ENCODE measurements at regions not wholly inside any gene's neighbourhood (a gene's known extent, or its start where the extent isn't known, plus 50 kb on each side); places are given as distances from the start of the nearest gene placed in this dataset.
"Not testable (repeated sequence)": the region's sequence is repeated elsewhere in the genome, so short reads cannot be mapped to it uniquely, and the experiment has no call there.

GRCh38 chr4:119394826-119395225, 72.9 kb upstream of the FABP2 start:
- no peak for DNase-seq
- no peak overlapping the region for H3K4me3 ChIP-seq (ENCODE audit: low read length in 3 of 3)
- no peak overlapping the region for H3K9ac ChIP-seq (ENCODE audit: low read length in 3 of 3)
- H3K9me3 ChIP-seq (ENCODE audit: control insufficient read depth in 2 of 3, insufficient read depth in 1 of 3, low read length in 3 of 3): no peaks in the 10 kb centered on the region
- intact Hi-C loops (cut with DNase I): no loop called here
- H3K36me3 ChIP-seq (ENCODE audit: control insufficient read depth in 2 of 3, insufficient read depth in 3 of 3, low read length in 3 of 3): no peaks in the 10 kb centered on the region
- TF ChIP-seq, protein P1, sequence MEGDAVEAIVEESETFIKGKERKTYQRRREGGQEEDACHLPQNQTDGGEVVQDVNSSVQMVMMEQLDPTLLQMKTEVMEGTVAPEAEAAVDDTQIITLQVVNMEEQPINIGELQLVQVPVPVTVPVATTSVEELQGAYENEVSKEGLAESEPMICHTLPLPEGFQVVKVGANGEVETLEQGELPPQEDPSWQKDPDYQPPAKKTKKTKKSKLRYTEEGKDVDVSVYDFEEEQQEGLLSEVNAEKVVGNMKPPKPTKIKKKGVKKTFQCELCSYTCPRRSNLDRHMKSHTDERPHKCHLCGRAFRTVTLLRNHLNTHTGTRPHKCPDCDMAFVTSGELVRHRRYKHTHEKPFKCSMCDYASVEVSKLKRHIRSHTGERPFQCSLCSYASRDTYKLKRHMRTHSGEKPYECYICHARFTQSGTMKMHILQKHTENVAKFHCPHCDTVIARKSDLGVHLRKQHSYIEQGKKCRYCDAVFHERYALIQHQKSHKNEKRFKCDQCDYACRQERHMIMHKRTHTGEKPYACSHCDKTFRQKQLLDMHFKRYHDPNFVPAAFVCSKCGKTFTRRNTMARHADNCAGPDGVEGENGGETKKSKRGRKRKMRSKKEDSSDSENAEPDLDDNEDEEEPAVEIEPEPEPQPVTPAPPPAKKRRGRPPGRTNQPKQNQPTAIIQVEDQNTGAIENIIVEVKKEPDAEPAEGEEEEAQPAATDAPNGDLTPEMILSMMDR (IDR thresholded peaks at IDR 0.05; ENCODE audit: borderline replicate concordance, extremely low read depth, insufficient read depth): no peak
- FAIRE-seq: no peak
- H3K27ac ChIP-seq (ENCODE audit: low read depth in 2 of 2, low read length in 2 of 2): no peak overlapping the region
- no peaks in the 10 kb centered on the region for H3K27me3 ChIP-seq (ENCODE audit: control insufficient read depth, insufficient read depth, low read length)
- no peaks in the 10 kb centered on the region for H3K4me1 ChIP-seq (ENCODE audit: control insufficient read depth in 2 of 3, insufficient read depth in 2 of 3, low read depth in 1 of 3, low read length in 3 of 3)

DNA sequence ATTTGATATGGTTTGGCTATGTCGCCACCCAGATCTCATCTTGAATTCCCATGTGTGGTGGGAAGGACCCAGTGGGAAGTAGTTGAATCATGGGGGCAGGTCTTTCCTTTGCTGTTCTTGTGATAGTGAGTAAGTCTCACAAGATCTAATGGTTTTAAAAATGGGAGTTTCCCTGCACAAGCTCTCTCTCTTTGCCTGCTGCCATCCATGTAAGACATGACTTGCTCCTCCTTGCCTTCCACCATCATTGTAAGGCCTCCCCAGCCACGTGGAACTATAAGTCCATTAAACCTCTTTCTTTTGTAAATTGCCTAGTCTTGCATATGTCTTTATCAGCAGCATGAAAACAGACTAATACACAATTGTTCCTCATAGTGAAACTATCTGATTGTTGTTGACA, 66.9 kb upstream of the FABP2 start:
- H3K27ac ChIP-seq (ENCODE audit: low read depth in 2 of 2, low read length in 2 of 2); H3K4me1 ChIP-seq (ENCODE audit: control insufficient read depth in 2 of 3, insufficient read depth in 2 of 3, low read depth in 1 of 3, low read length in 3 of 3); H3K9me3 ChIP-seq (ENCODE audit: control insufficient read depth in 2 of 3, insufficient read depth in 1 of 3, low read length in 3 of 3); FAIRE-seq; H3K4me3 ChIP-seq (ENCODE audit: low read length in 3 of 3); intact Hi-C loops (cut with DNase I); H3K36me3 ChIP-seq (ENCODE audit: control insufficient read depth in 2 of 3, insufficient read depth in 3 of 3, low read length in 3 of 3); DNase-seq; H3K27me3 ChIP-seq (ENCODE audit: control insufficient read depth, insufficient read depth, low read length); H3K9ac ChIP-seq (ENCODE audit: low read length in 3 of 3): not testable (repeated sequence)

- H3K4me3 ChIP-seq (ENCODE audit: low read length in 3 of 3); H3K27ac ChIP-seq (ENCODE audit: low read depth in 2 of 2, low read length in 2 of 2); H3K9me3 ChIP-seq (ENCODE audit: control insufficient read depth in 2 of 3, insufficient read depth in 1 of 3, low read length in 3 of 3); FAIRE-seq; H3K4me1 ChIP-seq (ENCODE audit: control insufficient read depth in 2 of 3, insufficient read depth in 2 of 3, low read depth in 1 of 3, low read length in 3 of 3); H3K36me3 ChIP-seq (ENCODE audit: control insufficient read depth in 2 of 3, insufficient read depth in 3 of 3, low read length in 3 of 3); H3K9ac ChIP-seq (ENCODE audit: low read length in 3 of 3); intact Hi-C loops (cut with DNase I); H3K27me3 ChIP-seq (ENCODE audit: control insufficient read depth, insufficient read depth, low read length): not testable (repeated sequence)
- peak in 1 of 5 donors; percentile 20 for DNase-seq
Observed at GRCh38 chr4:119374616-119375015, 52.7 kb upstream of the FABP2 start.

- intact Hi-C loops (cut with DNase I); H3K27ac ChIP-seq (ENCODE audit: low read depth in 2 of 2, low read length in 2 of 2); FAIRE-seq; H3K36me3 ChIP-seq (ENCODE audit: control insufficient read depth in 2 of 3, insufficient read depth in 3 of 3, low read length in 3 of 3); H3K9me3 ChIP-seq (ENCODE audit: control insufficient read depth in 2 of 3, insufficient read depth in 1 of 3, low read length in 3 of 3); H3K4me1 ChIP-seq (ENCODE audit: control insufficient read depth in 2 of 3, insufficient read depth in 2 of 3, low read depth in 1 of 3, low read length in 3 of 3); H3K4me3 ChIP-seq (ENCODE audit: low read length in 3 of 3); DNase-seq; H3K9ac ChIP-seq (ENCODE audit: low read length in 3 of 3); H3K27me3 ChIP-seq (ENCODE audit: control insufficient read depth, insufficient read depth, low read length): not testable (repeated sequence)
Observed at GRCh38 chr4:119372316-119373062, 50.6 kb upstream of the FABP2 start.
